Epidermal melanocyte (primary cell): ENCODE measurements at regions not wholly inside any gene's neighbourhood (a gene's known extent, or its start where the extent isn't known, plus 50 kb on each side); places are given as distances from the start of the nearest gene placed in this dataset.
"Not testable (repeated sequence)": the region's sequence is repeated elsewhere in the genome, so short reads cannot be mapped to it uniquely, and the experiment has no call there.

Experiments
- DNase-seq: peaks from one replicate; pipeline ENCODE4 v3.0.0; 2011; ENCODE audit warnings: low spot score; ENCODE audit not compliant: insufficient read length

GRCh38 chr22:23382428-23383218, 197.5 kb downstream of the IGLL1 start:
- no peak for DNase-seq

GRCh38 chr22:23381661-23382427, 198.2 kb downstream of the IGLL1 start:
- DNase-seq, result no peak

- DNase-seq, result no peak
These were observed 199.2 kb downstream of the IGLL1 start for GRCh38 chr22:23380911-23381310.

- no peak for DNase-seq
These were observed 199.9 kb downstream of the IGLL1 start for GRCh38 chr22:23380230-23380573.

- DNase-seq, result not testable (repeated sequence)
These were observed 199.4 kb downstream of the BCR start for GRCh38 chr22:23379540-23380229.

GRCh38 chr22:23377767-23378166, 197.5 kb downstream of the BCR start:
- DNase-seq, result no peak

GRCh38 chr22:23376256-23376655, 195.9 kb downstream of the BCR start:
- no peak for DNase-seq

GRCh38 chr22:23375031-23375827, 194.9 kb downstream of the BCR start:
- no peak for DNase-seq

- no peak for DNase-seq
These were observed 193.3 kb downstream of the BCR start for GRCh38 chr22:23373601-23374000.

- no peak for DNase-seq
These were observed 189.9 kb downstream of the BCR start for GRCh38 chr22:23370251-23370650.

GRCh38 chr22:23369054-23369685, 188.9 kb downstream of the BCR start:
- DNase-seq, result no peak
